ENCODE measurements at regions not wholly inside any gene's neighbourhood (a gene's known extent, or its start where the extent isn't known, plus 50 kb on each side); places are given as distances from the start of the nearest gene placed in this dataset.

GRCh38 chr5:174204535-174205313 lies 159.2 kb downstream of the NSG2 start (continued):
- TF ChIP-seq CTCF (IDR thresholded peaks at IDR 0.05; ENCODE audit: control extremely low read depth in 1 of 3, insufficient read depth in 1 of 3, low read depth in 1 of 3, low read length in 3 of 3): no peak
- TF ChIP-seq SIRT6 (IDR thresholded peaks at IDR 0.05; ENCODE audit: low read length): no peak
- TF ChIP-seq RFX5 (IDR thresholded peaks at IDR 0.05; ENCODE audit: borderline replicate concordance, low read depth, low read length): no peak
- TF ChIP-seq SRF (IDR thresholded peaks at IDR 0.05; ENCODE audit: low read depth, low read length): no peak
- TF ChIP-seq ATF3 (IDR thresholded peaks at IDR 0.05; ENCODE audit: insufficient read depth, low read depth, low read length): no peak
- peak; percentile 83 for TF ChIP-seq RBBP5 (IDR thresholded peaks at IDR 0.05; ENCODE audit: borderline replicate concordance, low read depth, low read length)
- no peak for TF ChIP-seq SIX5 (IDR thresholded peaks at IDR 0.05; ENCODE audit: low read depth, low read length)
- peak; percentile 36 for TF ChIP-seq NANOG (IDR thresholded peaks at IDR 0.05; ENCODE audit: insufficient read depth, low read depth, low read length, poor library complexity, severe bottlenecking)
- peak; percentile 60 to 85; a peak in 1 of 4 replicates for TF ChIP-seq HDAC2 (IDR thresholded peaks at IDR 0.05; ENCODE audit: borderline replicate concordance in 1 of 2, low read depth in 2 of 2, low read length in 2 of 2)
- no peak for TF ChIP-seq SP2 (IDR thresholded peaks at IDR 0.05; ENCODE audit: low read length)
- peak; percentile 100 for TF ChIP-seq TCF12 (IDR thresholded peaks at IDR 0.05; ENCODE audit: low read depth, low read length)
- peak; percentile 61; the same call in 1 of the 2 replicates for TF ChIP-seq ATF2 (IDR thresholded peaks at IDR 0.05; ENCODE audit: low read length)
- TF ChIP-seq EP300 (IDR thresholded peaks at IDR 0.05; ENCODE audit: borderline replicate concordance in 1 of 2, low read depth in 2 of 2, low read length in 2 of 2): peak; percentile 13 to 95
- TF ChIP-seq ZNF274 (IDR thresholded peaks at IDR 0.05; ENCODE audit: borderline replicate concordance, extremely low read depth, low read length): no peak
- peak; percentile 56; the same call in 1 of the 2 replicates for TF ChIP-seq CREB1 (IDR thresholded peaks at IDR 0.05)
- peak; percentile 87 to 92; a peak in 2 of 4 replicates for TF ChIP-seq SIN3A (conservative IDR thresholded peaks at IDR 0.05 in 1 of 2, IDR thresholded peaks at IDR 0.05 in 1 of 2; ENCODE audit: low read depth in 1 of 2, low read length in 2 of 2)
- peak; percentile 64; the same call in 1 of the 2 replicates for TF ChIP-seq POLR2AphosphoS5 (IDR thresholded peaks at IDR 0.05; ENCODE audit: low read depth, low read length)
- peak; percentile 100 for TF ChIP-seq TEAD4 (IDR thresholded peaks at IDR 0.05; ENCODE audit: low read depth, low read length)
- peak; percentile 94 for TF ChIP-seq ASH2L (IDR thresholded peaks at IDR 0.05; ENCODE audit: low read length)
